ENCODE measurements at regions not wholly inside any gene's neighbourhood (a gene's known extent, or its start where the extent isn't known, plus 50 kb on each side); places are given as distances from the start of the nearest gene placed in this dataset.

DNA sequence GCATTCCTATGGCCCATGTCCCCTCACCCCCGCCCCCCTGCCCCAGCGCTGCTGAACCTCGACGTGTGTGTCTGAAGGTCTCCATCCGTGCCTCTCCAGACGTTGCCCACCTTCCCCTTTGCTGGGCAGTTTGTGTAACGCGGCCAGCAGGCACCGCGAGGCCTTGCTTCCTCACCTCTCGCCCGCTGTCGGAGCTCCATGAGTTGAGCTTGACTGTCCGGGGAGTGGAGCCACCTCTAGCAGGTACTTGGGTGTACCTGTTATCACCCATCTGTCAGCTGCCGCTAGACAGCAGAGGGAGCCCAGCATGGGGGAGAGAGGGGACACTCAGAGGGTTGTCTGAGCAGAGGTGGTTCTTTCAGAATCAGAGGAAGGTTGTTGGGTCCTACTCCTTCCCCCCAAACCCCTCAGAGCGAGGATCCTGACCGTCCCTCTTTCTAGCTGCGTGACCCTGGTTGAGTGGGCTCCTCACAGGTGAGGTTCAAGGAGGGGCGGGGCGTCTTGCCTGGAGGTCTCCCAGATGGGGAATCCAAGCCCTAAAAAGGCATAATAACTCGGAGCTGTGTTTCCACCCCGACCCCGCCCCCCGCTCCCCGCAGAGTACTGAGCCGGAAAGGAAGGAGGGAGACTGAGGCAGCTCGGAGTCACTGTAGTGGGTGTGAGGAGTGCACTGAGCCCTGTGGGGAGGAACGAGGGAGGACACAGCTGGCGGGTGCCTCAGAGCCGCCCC lies 184.7 kb downstream of the C9orf50 start:
- Histone ChIP-seq H3K36me3 (no peaks in the 10 kb centered on the region), H3K9me3 (no peaks in the 10 kb centered on the region), H3K4me1 (peaks cover 15 to 35% (median 25%) of the 10 kb centered on the region in 4 donors), H3K27me3 (no peaks in the 10 kb centered on the region), H3K27ac (replicated peaks in 1 of 4) (peak overlapping the region in 1 of 4 donors; percentile 77), H3K4me3 (peak overlapping the region in 3 of 4 donors; percentile 62 to 66 (median 63))
- WGBS: 62% methylated on average over 23 of the region's 30 CpGs
- TF ChIP-seq POLR2AphosphoS5 (IDR thresholded peaks at IDR 0.05) (no peak), POLR2A (IDR thresholded peaks at IDR 0.05; ENCODE audit: low read depth) (no peak), EP300 (IDR thresholded peaks at IDR 0.05) (no peak)
- TF ChIP-seq, protein P1, sequence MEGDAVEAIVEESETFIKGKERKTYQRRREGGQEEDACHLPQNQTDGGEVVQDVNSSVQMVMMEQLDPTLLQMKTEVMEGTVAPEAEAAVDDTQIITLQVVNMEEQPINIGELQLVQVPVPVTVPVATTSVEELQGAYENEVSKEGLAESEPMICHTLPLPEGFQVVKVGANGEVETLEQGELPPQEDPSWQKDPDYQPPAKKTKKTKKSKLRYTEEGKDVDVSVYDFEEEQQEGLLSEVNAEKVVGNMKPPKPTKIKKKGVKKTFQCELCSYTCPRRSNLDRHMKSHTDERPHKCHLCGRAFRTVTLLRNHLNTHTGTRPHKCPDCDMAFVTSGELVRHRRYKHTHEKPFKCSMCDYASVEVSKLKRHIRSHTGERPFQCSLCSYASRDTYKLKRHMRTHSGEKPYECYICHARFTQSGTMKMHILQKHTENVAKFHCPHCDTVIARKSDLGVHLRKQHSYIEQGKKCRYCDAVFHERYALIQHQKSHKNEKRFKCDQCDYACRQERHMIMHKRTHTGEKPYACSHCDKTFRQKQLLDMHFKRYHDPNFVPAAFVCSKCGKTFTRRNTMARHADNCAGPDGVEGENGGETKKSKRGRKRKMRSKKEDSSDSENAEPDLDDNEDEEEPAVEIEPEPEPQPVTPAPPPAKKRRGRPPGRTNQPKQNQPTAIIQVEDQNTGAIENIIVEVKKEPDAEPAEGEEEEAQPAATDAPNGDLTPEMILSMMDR (IDR thresholded peaks at IDR 0.05): no peak
- intact Hi-C loops (cut with DNase I): no loop called here
- DNase-seq (ENCODE audit: extremely low spot score): no peak

DNA sequence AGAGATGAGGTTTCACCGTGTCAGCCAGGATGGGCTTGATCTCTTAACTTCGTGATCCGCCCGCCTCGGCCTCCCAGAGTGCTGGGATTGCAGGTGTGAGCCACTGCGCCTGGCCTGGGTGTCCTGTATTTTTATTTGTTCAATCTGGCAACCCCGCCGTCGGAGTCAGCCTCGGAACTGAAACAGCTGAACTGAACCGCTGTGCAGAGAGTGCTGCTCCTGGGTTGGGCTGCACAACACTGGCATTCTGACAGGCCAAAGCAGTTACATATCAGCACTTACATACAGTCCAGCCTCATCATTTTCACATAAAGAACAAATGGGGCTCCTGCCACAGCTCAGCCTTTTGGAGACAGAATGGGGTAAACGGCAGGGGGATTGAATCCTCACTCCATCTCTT lies 185.6 kb downstream of the C9orf50 start:
- DNase-seq (ENCODE audit: extremely low spot score): no peak
- Histone ChIP-seq H3K27me3 (no peaks in the 10 kb centered on the region), H3K36me3 (no peaks in the 10 kb centered on the region), H3K27ac (replicated peaks in 1 of 4) (no peak overlapping the region), H3K4me1 (peaks cover 15 to 35% (median 25%) of the 10 kb centered on the region in 4 donors), H3K4me3 (no peak overlapping the region), H3K9me3 (no peaks in the 10 kb centered on the region)
- WGBS: 77% methylated on average over 12 of the region's 12 CpGs
- no peak for TF ChIP-seq EP300 (IDR thresholded peaks at IDR 0.05)
- TF ChIP-seq, protein P1 (IDR thresholded peaks at IDR 0.05): no peak
- TF ChIP-seq POLR2AphosphoS5 (IDR thresholded peaks at IDR 0.05): no peak
- TF ChIP-seq POLR2A (IDR thresholded peaks at IDR 0.05; ENCODE audit: low read depth): no peak
- intact Hi-C loops (cut with DNase I): no loop called here

DNA sequence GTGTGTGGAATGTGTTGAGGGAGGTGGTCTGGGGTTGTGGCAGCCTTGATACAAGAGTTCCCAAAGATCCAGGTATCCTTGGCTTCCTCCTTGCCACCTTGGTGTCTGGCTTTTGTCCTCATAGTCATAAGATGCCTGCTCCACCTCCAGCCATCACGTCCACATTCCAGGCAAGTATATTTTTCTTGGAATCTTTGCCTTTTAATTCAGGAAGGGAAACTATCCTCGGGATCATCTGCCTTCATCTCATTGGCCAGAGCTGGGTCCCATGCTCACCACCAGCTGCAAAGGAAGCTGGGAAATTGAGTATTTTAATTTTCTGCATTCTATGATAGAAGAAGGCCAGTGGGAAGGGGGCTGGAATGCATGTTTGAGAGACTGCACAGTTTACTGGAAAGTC lies 186.7 kb downstream of the C9orf50 start:
- no peaks in the 10 kb centered on the region for H3K36me3 ChIP-seq
- H3K27ac ChIP-seq (replicated peaks in 1 of 4): no peak overlapping the region

DNA sequence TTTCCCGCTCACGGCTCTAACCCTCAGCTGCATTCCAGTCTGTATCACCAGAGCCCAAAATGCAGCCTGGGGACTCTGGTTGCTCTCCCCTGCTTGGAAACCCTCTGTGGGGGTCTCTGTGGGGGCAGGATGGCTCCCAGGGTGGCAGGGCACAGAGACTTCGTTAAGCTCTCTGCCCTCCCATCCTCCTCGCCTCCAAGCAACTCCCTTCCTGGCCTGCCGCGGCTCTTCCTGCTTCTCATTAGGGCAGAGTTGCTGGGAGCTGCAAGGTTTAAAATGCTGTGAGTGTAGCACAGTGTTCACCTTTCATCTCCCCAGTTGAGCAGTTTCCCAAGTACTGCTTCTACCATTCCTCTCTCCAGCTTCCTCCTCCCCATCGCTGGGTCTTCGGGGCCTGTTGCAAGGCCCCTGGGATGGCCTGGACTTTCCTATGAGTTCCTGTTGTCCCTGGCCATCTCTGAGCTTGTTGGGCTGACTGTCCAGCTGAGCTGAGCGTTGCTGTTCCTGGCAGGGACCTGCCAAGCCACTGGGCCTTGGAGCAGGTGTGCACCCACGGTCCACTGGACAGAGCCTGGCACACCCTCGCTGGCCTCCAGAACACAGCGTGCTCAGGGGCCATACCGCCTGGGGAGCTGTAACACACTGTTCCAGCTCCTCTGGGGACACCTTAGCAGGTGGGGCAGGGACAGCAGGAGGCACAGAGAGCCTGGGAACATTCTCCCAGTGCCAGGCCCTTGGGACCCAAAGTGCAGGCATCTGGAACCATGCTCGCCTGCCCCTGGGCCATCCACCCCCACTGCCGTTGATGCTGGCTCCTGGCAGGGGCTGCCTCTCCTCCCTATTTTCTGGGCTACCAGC lies 188.4 kb downstream of the C9orf50 start:
- H3K27me3 ChIP-seq: no peaks in the 10 kb centered on the region
- H3K4me3 ChIP-seq: no peak overlapping the region
- peaks cover 13 to 40% (median 28%) of the 10 kb centered on the region in 4 donors for H3K4me1 ChIP-seq
- intact Hi-C loops (cut with DNase I): no loop called here
- no peaks in the 10 kb centered on the region for H3K36me3 ChIP-seq
- no peak for DNase-seq (ENCODE audit: extremely low spot score)
- H3K9me3 ChIP-seq: no peaks in the 10 kb centered on the region
- WGBS: 65% methylated on average over 10 of the region's 15 CpGs
- TF ChIP-seq POLR2AphosphoS5 (IDR thresholded peaks at IDR 0.05) (no peak), EP300 (IDR thresholded peaks at IDR 0.05) (no peak), POLR2A (IDR thresholded peaks at IDR 0.05; ENCODE audit: low read depth) (no peak)
- TF ChIP-seq, protein P1 (IDR thresholded peaks at IDR 0.05): no peak
- peak overlapping the region in 1 of 4 donors; percentile 20 for H3K27ac ChIP-seq (replicated peaks in 1 of 4)

More for the DNA sequence above, 186.7 kb downstream of the C9orf50 start:
- TF ChIP-seq POLR2A (IDR thresholded peaks at IDR 0.05; ENCODE audit: low read depth): no peak
- no peak for TF ChIP-seq POLR2AphosphoS5 (IDR thresholded peaks at IDR 0.05)
- TF ChIP-seq EP300 (IDR thresholded peaks at IDR 0.05): no peak
- TF ChIP-seq, protein P1 (IDR thresholded peaks at IDR 0.05): no peak
- WGBS: 53% methylated on average over 2 of the region's 2 CpGs
- intact Hi-C loops (cut with DNase I): no loop called here
- DNase-seq (ENCODE audit: extremely low spot score): no peak
- Histone ChIP-seq H3K4me3 (no peak overlapping the region), H3K9me3 (no peaks in the 10 kb centered on the region), H3K27me3 (no peaks in the 10 kb centered on the region), H3K4me1 (peaks cover 18 to 46% (median 32%) of the 10 kb centered on the region in 4 donors)

Measured in esophagus muscularis mucosa (tissue), 4 donors.